Peyer's patch (tissue), 4 donors: ENCODE measurements at regions not wholly inside any gene's neighbourhood (a gene's known extent, or its start where the extent isn't known, plus 50 kb on each side); places are given as distances from the start of the nearest gene placed in this dataset.

Experiments
- DNase-seq, 3 donors: peaks; one replicate each; pipeline ENCODE4 v3.0.0-alpha.2; 2017 to 2019
- H3K27ac ChIP-seq, 4 donors: fragments of 200-600 bp; sonication (generic); one replicate each; pipeline ENCODE4 v1.5.1; 2016 to 2019
- H3K27me3 ChIP-seq, 2 donors: fragments of 200-600 bp; sonication (generic); one replicate each; pipeline ENCODE4 v1.5.1; 2019
- H3K36me3 ChIP-seq, 3 donors: fragments of 200-600 bp; sonication (generic); one replicate each; pipeline ENCODE4 v1.5.1; 2016 to 2019
- H3K4me1 ChIP-seq, 4 donors: fragments of 200-600 bp; sonication (generic); one replicate each; pipeline ENCODE4 v1.5.1; 2016 to 2019
- H3K4me3 ChIP-seq, 4 donors: fragments of 200-600 bp; sonication (generic); 1 replicate in 3 of 4; 2 replicates in 1 of 4; pipeline ENCODE4 v1.5.1; 2016 to 2019; ENCODE audit warnings: mild to moderate bottlenecking in 1 of 4
- H3K9me3 ChIP-seq, 4 donors: fragments of 200-600 bp; sonication (generic); one replicate each; pipeline ENCODE4 v1.5.1; 2016 to 2019; ENCODE audit warnings: mild to moderate bottlenecking in 1 of 4
- POLR2A ChIP-seq, 2 donors: fragments of 450-650 bp; IDR thresholded peaks; one replicate each; pipeline ENCODE4 v1.5.1; 2017; ENCODE audit warnings: antibody characterized with exemption in 2 of 2, mild to moderate bottlenecking in 2 of 2, moderate library complexity in 2 of 2
- TF ChIP-seq, protein P1 (sequence below), 6 experiments: fragments of 450-650 bp in 4 of 6; fragments of 200-600 bp in 2 of 6; sonication (generic) in 1 of 6; IDR thresholded peaks; one replicate each; pipeline ENCODE4 v1.5.1; 2017 to 2019; ENCODE audit warnings: antibody characterized with exemption in 6 of 6, mild to moderate bottlenecking in 3 of 6, moderate library complexity in 1 of 6

DNA sequence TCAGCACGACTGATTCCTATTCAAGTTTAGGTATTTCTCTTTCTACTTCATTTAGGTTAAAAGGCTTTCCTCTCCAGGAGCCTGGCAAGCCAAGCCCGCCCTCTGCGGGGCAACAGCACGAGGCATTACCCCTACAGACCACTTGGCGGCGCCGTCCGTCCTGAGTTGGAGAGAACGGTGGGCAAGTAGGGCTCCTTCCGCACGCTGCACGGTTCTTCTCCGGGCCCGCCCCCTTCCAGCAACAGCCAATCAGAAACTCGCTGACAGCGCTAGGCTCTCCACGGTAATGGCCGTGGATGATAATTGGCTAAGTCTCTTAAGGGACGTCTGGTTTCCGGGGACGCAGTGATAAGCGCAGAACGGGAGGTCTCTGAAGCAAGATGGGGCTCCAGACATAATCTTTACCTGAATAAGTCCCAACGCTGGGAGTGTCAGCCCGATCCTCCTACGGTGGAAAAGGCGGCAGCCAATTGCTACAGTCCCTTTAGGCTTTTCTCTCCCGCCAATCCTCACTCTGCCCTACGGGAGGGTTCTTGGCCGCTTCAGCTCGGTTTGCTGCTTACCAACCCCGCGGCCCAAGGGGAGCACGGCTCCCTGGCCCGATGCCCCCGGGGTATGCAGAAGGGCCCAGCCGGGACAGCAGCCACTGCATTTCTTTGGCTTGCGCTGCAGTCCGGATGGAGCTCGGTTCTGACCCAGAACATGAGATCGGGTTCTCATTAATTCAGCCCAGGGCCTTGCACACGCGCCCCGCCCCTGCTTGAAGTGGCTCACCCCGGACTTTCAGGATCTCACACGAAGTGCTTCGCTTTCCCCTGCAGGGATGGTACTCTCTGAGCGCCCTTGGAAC is 206.9 kb upstream of the PKDCC start:
- Histone ChIP-seq H3K4me1 (peaks cover 0 to 12% (median 2%) of the 10 kb centered on the region in 4 donors), H3K27ac (peak overlapping the region; percentile 78 to 87 (median 86)), H3K4me3 (peak overlapping the region; percentile 59 to 95 (median 80)), H3K9me3 (no peaks in the 10 kb centered on the region), H3K27me3 (no peaks in the 10 kb centered on the region), H3K36me3 (no peaks in the 10 kb centered on the region)
- DNase-seq, result peak; percentile 94 to 98 (median 98)
- peak; percentile 58 to 77 for TF ChIP-seq POLR2A (IDR thresholded peaks at IDR 0.05)
- TF ChIP-seq, protein P1, sequence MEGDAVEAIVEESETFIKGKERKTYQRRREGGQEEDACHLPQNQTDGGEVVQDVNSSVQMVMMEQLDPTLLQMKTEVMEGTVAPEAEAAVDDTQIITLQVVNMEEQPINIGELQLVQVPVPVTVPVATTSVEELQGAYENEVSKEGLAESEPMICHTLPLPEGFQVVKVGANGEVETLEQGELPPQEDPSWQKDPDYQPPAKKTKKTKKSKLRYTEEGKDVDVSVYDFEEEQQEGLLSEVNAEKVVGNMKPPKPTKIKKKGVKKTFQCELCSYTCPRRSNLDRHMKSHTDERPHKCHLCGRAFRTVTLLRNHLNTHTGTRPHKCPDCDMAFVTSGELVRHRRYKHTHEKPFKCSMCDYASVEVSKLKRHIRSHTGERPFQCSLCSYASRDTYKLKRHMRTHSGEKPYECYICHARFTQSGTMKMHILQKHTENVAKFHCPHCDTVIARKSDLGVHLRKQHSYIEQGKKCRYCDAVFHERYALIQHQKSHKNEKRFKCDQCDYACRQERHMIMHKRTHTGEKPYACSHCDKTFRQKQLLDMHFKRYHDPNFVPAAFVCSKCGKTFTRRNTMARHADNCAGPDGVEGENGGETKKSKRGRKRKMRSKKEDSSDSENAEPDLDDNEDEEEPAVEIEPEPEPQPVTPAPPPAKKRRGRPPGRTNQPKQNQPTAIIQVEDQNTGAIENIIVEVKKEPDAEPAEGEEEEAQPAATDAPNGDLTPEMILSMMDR (IDR thresholded peaks at IDR 0.05), result peak; percentile 94 to 99 (median 97)

GRCh38 chr2:41846962-41847361 is 200.9 kb upstream of the PKDCC start:
- DNase-seq, result no peak
- Histone ChIP-seq H3K4me1 (peaks cover 0 to 2% (median 0%) of the 10 kb centered on the region in 4 donors), H3K9me3 (no peaks in the 10 kb centered on the region), H3K4me3 (no peak overlapping the region), H3K27ac (no peak overlapping the region), H3K36me3 (no peaks in the 10 kb centered on the region), H3K27me3 (no peaks in the 10 kb centered on the region)
- TF ChIP-seq, protein P1 (IDR thresholded peaks at IDR 0.05), result no peak
- no peak for TF ChIP-seq POLR2A (IDR thresholded peaks at IDR 0.05)

- H3K27ac ChIP-seq, result no peak overlapping the region
- DNase-seq, result no peak
Measured at GRCh38 chr2:41847744-41848441, 199.9 kb upstream of the PKDCC start.

GRCh38 chr2:41851554-41851953 is 196.3 kb upstream of the PKDCC start:
- Histone ChIP-seq H3K36me3 (no peaks in the 10 kb centered on the region), H3K4me1 (no peaks in the 10 kb centered on the region), H3K4me3 (no peak overlapping the region), H3K27me3 (no peaks in the 10 kb centered on the region), H3K27ac (no peak overlapping the region), H3K9me3 (no peaks in the 10 kb centered on the region)
- no peak for DNase-seq
- TF ChIP-seq, protein P1 (IDR thresholded peaks at IDR 0.05), result no peak
- TF ChIP-seq POLR2A (IDR thresholded peaks at IDR 0.05), result no peak

More at GRCh38 chr2:41847744-41848441, 199.9 kb upstream of the PKDCC start:
- Histone ChIP-seq H3K4me1 (no peaks in the 10 kb centered on the region), H3K36me3 (no peaks in the 10 kb centered on the region), H3K27me3 (no peaks in the 10 kb centered on the region), H3K4me3 (no peak overlapping the region), H3K9me3 (no peaks in the 10 kb centered on the region)
- TF ChIP-seq, protein P1 (IDR thresholded peaks at IDR 0.05), result no peak
- no peak for TF ChIP-seq POLR2A (IDR thresholded peaks at IDR 0.05)

DNA sequence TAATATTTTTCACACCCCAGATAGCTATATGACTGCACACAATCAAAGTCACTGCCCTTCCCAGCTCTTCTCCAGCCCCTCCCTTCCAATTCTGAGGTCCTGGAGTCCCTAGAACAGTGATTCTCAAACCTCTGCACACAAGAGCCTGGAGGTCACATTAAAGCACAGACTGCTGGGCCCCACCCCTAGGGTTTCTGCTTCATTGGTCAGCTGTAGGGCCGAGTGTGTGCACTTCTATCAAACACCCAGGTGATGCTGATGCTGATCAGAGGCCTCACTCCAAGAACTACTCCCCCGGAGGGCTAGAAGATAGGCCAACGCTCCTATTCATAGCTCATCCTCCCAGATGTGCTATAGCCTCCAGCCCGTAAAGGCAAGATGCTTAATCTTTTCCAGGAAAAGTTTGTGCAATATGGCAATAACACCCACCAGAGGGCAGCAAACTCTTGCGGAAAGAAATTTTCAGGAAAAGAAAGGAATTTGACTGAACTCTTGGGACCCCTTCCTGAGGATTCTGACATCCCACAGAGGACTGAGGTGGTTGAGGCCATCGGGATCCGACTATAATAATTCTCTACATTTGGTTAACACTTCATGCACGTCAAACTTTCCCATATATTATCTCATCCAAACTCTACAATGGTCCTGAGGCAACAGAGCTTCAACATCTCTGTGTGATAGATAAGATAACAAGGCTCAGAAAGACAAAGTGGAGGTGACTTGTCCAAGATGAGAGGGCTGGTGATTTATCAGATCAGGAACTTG is 194.2 kb upstream of the PKDCC start:
- Histone ChIP-seq H3K27me3 (no peaks in the 10 kb centered on the region), H3K36me3 (no peaks in the 10 kb centered on the region), H3K27ac (no peak overlapping the region), H3K4me1 (no peaks in the 10 kb centered on the region), H3K4me3 (no peak overlapping the region), H3K9me3 (no peaks in the 10 kb centered on the region)
- TF ChIP-seq, protein P1 (IDR thresholded peaks at IDR 0.05), result peak; percentile 38 to 81 (median 72)
- TF ChIP-seq POLR2A (IDR thresholded peaks at IDR 0.05), result no peak
- peak in 1 of 3 donors; percentile 75 for DNase-seq
